ENCODE measurements at regions not wholly inside any gene's neighbourhood (a gene's known extent, or its start where the extent isn't known, plus 50 kb on each side); places are given as distances from the start of the nearest gene placed in this dataset.

- no peak for TF ChIP-seq CTCF (conservative IDR thresholded peaks at IDR 0.05; ENCODE audit: low read depth, low read length)
- TF ChIP-seq CEBPB (IDR thresholded peaks at IDR 0.05; ENCODE audit: low read depth, low read length): no peak
- no peak for TF ChIP-seq POLR2A (IDR thresholded peaks at IDR 0.05; ENCODE audit: low read depth, low read length)
- TF ChIP-seq MXI1 (IDR thresholded peaks at IDR 0.05; ENCODE audit: borderline replicate concordance, low read depth, low read length): no peak
- TF ChIP-seq RCOR1 (IDR thresholded peaks at IDR 0.05; ENCODE audit: insufficient replicate concordance, low read length): no peak
- TF ChIP-seq RAD21 (IDR thresholded peaks at IDR 0.05; ENCODE audit: low read length): no peak
- TF ChIP-seq MAZ (IDR thresholded peaks at IDR 0.05; ENCODE audit: borderline replicate concordance, low read depth, low read length): no peak
These were observed 440.6 kb upstream of the IZUMO3 start for GRCh38 chr9:24986331-24986730.

Data from IMR-90 (cell line).